MM.1S (cell line): ENCODE measurements at regions not wholly inside any gene's neighbourhood (a gene's known extent, or its start where the extent isn't known, plus 50 kb on each side); places are given as distances from the start of the nearest gene placed in this dataset.

Experiments
- CTCF ChIP-seq: fragments of 300-600 bp; sonication (generic); IDR thresholded peaks from 2 replicates; pipeline ENCODE4 v1.5.1; 2016; ENCODE audit warnings: antibody characterized with exemption, low read length, mixed read lengths
- EZH2 ChIP-seq: fragments of 300-600 bp; sonication (generic); optimal IDR thresholded peaks from 2 replicates; pipeline ENCODE3; 2017; ENCODE audit warnings: low read depth, mild to moderate bottlenecking, antibody characterized with exemption, low read length, mixed read lengths

- TF ChIP-seq CTCF = no peak
- no peak for TF ChIP-seq EZH2
Measured at GRCh38 chr9:8036914-8037524, 237.4 kb upstream of the DMAC1 start.
